B cell (primary cell): ENCODE measurements at regions not wholly inside any gene's neighbourhood (a gene's known extent, or its start where the extent isn't known, plus 50 kb on each side); places are given as distances from the start of the nearest gene placed in this dataset.

Experiments used
- EZH2 ChIP-seq: IDR thresholded peaks from 2 replicates; pipeline ENCODE4 v1.6.1; 2012; ENCODE audit warnings: borderline replicate concordance, low read depth, mild to moderate bottlenecking, moderate library complexity, low read length; ENCODE audit not compliant: insufficient read depth, poor library complexity, severe bottlenecking
- TF ChIP-seq, protein P1 (sequence below): fragments of 200-600 bp; IDR thresholded peaks from one replicate; pipeline ENCODE4 v1.8.0; 2022; ENCODE audit warnings: antibody characterized with exemption, mild to moderate bottlenecking

DNA sequence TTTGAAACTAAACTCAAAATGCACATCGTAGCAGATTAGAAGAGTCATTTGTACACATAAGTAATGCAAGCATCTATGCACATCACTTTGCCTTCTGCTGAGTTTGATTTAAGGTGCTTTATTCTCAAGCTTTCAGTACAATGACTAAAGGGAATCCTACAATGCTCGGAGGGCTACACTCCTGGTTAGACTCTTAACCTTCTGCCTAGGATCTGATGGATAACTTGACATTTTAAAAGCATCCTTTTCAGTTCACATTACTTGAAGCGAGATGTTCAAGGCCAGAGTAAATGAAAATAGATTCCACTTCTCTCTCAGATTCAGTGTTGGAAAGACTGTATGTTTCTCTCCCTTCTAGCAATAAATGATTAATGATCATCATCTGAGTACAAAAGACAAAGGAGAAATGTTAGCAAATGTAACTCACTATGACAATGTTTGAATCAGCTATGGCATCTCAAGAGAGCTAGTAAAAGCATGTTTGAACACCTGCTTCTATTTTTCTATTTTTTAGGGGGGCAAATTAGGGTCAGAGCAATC, 259.2 kb upstream of the ANO3 start:
- TF ChIP-seq, protein P1, sequence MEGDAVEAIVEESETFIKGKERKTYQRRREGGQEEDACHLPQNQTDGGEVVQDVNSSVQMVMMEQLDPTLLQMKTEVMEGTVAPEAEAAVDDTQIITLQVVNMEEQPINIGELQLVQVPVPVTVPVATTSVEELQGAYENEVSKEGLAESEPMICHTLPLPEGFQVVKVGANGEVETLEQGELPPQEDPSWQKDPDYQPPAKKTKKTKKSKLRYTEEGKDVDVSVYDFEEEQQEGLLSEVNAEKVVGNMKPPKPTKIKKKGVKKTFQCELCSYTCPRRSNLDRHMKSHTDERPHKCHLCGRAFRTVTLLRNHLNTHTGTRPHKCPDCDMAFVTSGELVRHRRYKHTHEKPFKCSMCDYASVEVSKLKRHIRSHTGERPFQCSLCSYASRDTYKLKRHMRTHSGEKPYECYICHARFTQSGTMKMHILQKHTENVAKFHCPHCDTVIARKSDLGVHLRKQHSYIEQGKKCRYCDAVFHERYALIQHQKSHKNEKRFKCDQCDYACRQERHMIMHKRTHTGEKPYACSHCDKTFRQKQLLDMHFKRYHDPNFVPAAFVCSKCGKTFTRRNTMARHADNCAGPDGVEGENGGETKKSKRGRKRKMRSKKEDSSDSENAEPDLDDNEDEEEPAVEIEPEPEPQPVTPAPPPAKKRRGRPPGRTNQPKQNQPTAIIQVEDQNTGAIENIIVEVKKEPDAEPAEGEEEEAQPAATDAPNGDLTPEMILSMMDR = no peak
- no peak for TF ChIP-seq EZH2
